ENCODE measurements at regions not wholly inside any gene's neighbourhood (a gene's known extent, or its start where the extent isn't known, plus 50 kb on each side); places are given as distances from the start of the nearest gene placed in this dataset.

GRCh38 chr22:27682437-27682836 lies 119.1 kb downstream of the MN1 start:
- TF ChIP-seq CTCF (IDR thresholded peaks at IDR 0.05; ENCODE audit: low read depth, low read length): peak; percentile 57
- TF ChIP-seq MYC (IDR thresholded peaks at IDR 0.05; ENCODE audit: low read depth, low read length): no peak

All from NB4 (cell line).